T-helper 1 cell (primary cell): ENCODE measurements at regions not wholly inside any gene's neighbourhood (a gene's known extent, or its start where the extent isn't known, plus 50 kb on each side); places are given as distances from the start of the nearest gene placed in this dataset.
"Not testable (repeated sequence)": the region's sequence is repeated elsewhere in the genome, so short reads cannot be mapped to it uniquely, and the experiment has no call there.

Source experiments
- DNase-seq, 5 donors: peaks; one replicate each; pipeline ENCODE4 v3.0.0-alpha.2; 2012 to 2020

DNA sequence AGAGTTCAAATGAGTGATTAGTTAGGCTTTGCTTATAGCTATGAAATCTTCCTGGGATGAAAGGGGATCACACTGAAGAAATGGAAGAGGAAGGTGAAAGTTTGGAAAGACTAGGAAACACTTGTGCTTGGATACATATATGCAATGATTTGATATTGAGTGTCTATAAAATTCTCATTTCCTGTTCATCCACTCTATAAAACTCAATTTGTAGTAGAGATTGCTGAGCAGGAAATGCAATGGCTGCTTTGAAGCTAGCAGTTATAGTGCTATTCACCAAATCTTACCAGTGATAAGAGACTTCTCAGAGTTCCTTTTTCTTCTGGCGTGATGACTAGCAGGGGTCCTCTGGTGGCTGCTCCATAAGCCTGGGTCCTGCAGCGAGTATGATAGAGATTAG is 128.1 kb upstream of the HPF1 start:
- no peak for DNase-seq

DNA sequence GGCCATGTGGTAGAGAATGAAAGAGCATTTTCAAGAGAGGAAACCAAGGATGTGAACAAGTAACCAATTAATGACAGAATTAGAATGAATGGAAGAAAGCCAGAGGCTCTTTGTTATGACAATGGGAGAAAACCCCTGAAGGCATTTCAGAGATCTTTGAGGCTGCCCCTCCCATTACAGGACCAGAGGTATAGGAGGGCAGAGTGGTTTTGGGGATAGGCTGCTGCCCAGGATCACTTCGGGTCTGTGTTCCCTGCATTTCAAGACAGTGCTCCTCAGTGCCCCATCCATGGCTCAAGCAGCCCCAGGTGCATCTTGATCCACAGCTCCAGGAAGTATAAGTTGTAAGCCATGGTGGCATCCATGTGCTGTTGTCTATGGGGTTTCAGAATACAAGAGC is 124.0 kb upstream of the HPF1 start:
- no peak for DNase-seq

DNA sequence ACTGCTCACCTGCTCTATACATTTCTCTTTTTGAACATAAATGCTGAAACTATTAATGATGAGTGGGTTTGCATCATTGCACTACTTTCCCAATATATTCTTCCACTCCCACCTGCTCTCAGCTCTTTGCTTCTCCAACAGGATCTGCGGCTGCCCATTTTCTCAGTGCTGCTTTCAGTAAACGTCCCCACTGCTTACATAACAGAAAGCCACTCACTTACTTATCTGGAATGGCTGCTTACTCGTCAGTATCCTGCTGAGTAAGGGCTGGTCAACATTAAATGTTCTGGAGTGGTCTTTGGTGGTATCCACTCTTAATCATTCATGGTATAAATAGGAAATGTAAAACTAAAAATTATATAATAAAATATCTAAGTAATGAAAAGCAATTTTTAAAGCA is 112.8 kb upstream of the HPF1 start:
- no peak for DNase-seq

DNA sequence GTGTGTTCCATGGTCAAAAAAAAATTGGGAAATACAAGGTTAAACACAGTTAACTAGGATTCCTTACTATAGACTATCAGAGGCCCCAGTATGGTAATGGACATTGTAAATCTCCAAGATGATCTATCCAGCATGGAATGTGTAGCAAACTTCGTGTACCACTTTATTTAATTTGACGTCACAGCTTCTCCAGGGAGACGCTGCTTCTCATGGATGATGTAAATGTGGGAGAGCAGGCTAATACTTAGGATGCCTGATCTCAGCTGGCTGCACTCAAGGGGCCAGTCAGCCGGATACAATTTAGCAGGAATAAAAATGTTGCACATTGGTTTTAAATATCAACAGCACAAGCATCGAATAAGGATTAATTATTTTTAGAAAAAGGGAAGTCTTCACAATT is 111.7 kb upstream of the HPF1 start:
- no peak for DNase-seq

DNA sequence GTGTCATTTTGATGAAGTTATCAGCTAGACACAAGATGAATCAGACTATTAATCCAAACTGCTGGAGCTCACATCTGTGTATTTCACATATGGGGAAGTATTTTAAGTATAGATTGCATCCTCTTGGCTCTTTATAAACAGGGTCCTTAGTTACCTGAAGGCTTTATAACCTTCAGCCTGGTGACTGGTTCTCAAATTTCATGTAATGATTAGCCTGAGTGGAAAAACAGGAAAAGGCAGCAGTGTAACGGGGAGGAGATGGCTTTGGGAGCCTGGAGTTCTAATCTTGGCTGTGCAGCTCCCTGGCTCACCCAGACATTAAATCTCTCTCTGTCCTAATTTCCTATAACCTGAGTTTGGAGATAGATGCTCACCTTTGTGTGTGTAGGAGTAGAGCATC is 103.8 kb upstream of the HPF1 start:
- no peak for DNase-seq

DNA sequence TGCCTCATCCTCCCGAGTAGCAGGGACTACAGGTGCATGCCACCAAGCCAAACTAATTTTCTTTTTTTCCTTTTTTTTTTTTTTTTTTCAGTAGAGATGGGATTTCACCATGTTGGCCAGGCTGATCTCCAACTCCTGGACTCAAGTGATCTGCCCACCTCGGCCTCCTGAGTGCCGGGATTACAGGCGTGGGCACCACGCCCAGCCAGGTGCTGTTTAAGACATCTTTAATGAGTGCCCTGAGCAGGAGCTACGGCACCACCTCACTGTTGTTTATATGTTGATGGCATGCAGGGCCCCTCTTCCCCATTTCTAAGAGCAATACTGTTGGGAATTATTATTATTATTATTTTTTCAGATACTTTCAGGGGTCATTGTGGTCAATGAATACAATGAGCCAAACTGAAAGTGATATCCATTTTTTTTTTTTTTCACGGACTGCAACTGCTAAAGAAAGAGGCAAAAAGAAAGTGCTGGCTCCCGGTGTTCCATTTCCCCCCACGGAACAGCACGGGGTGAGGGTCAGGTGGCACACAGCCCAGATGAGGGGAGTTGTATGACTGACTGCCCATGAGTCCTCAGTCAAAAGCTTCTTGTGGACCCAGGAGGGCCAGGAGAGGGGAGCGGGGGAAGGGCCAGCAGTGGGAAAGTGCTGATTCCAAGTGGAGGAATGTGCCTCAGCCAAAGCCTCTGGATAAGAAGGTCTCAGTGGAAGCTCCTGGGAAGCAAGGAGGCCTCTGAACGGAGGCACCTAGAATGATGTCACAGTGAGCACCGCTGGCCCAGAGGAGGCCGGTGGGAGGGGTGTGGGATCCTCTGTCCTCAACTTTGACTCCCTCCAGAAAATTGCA is 101.8 kb upstream of the HPF1 start:
- DNase-seq: no peak

DNA sequence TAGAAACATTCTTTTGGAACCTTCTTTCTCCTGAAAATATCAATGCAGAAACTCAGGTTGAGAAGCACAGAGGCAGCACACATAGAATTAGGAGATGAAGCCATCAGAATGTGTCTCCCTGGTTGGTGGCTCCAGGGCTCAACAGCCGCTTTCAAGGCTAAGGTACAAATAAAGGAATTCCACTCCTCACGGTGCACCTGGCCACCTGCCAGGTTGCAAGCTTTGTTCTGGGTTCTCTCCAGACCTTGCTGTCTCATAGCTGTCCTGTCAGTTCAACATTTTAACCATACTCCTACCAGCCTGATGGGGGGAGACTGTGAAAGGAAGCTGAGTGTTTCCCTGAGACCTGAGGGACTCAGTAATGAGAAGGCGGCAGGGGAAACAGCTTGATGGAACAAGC is 96.3 kb upstream of the HPF1 start:
- no peak for DNase-seq

DNA sequence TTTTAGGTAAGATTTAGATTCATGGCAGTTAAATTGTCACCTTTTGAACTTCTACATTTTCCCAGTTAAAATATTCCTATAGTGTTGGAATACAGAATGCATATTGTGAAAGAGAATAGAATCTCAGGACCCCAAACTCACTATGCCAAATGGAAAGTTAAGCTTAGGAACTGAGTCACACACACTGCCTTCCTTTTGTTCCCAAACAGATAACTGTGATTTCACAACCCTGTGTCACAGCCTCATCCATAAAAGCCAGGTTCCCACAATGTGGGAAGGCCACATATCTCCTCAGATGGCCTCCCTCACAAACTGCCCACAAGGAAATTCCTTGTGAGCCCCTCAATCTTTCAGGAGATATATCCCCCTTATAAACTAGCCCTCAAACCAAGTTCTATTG is 94.7 kb upstream of the HPF1 start:
- DNase-seq: no peak

DNA sequence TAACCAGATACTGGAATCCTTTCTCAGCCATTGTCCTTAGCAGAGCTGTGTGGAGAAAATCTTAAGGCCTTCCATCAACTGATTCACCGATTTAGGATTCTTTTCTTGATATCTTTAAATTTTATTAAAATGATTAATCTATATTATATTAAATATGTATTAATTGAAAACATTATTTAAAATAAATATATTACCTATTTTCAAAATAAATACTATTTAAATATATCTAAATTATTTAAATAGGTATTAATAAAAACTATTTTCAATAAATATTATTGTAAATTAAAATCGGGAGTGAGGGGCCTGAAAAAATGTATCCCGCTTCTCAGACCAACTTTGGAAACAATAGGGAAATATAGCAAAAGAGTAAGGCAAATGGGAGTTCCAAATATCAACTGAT is 94.0 kb upstream of the HPF1 start:
- DNase-seq: no peak

DNA sequence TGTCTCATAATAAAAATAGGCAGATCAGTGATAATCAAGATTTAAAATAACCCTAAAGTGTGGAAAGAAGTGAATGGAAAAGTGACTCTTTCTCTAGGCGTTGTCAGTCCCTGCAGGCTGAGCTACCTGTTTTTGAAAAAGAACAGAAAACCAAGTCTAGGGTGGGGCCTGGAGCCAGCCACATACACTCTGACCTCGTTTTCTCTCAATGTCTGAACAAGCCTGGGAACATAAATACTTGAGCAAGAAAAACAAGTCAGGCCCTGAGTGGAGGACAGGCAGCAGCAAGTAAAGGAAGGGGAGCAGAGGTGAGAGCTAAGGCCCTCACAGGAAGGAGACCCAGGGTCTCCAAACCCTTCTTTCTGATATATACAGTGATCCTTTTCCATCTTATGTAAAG is 91.7 kb upstream of the HPF1 start:
- DNase-seq: no peak

DNA sequence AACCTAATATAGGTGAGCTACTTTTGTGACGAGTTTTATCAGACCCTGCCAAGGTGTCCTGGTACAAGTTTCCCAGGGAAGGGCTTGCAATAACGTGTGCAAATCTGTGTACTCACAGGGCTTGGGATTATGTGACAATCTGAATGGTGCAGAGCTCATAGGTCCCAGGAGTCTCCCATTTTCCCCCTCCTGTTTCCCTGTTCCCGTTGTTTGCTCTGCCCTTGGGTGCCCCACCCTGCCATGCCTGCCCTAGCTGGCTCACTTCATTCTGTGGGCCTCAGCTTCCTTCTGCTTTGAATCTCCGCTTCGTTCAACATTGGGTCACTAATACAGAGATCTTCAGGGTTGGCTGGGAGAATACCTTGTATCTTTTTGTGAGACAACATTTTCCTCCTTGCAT is 90.3 kb upstream of the HPF1 start:
- DNase-seq: no peak

DNA sequence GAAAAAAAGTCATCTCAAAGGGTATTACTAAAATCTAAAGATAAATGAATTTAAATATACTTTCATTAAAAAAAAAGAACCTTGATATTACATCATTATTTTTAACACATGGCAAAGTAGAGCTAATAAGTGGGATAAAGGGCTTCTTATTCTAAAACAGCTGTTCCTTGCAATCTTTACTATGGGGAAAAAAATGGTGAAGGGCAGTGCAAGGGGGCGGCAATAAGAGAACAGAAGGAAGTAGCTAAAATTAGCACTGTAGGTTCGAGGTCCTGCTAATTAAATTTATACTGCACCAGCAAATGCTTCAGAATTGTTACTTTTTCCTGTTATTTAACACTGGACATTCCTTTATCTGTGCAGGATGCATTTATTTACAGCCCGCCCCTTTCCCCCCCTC is 89.4 kb upstream of the HPF1 start:
- DNase-seq: no peak

DNA sequence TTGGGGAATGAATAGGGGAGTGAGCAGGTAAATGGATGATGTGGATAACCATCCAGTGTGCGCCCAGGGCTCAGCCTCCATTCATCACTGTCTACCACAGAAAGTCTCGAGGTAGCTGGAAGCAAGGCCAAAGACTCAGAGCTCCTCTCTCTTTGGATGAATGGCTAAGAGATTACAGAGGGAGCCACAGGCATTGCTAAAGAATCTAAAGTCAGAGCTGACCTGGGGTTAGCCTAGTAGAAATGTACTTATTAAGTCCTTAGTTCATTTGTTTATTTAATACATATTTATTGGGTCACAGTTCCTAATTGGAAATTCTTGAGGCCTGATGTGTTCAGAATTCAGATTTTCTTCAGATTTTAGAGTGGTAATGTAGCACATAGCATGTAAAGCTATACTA is 88.7 kb upstream of the HPF1 start:
- DNase-seq: no peak

DNA sequence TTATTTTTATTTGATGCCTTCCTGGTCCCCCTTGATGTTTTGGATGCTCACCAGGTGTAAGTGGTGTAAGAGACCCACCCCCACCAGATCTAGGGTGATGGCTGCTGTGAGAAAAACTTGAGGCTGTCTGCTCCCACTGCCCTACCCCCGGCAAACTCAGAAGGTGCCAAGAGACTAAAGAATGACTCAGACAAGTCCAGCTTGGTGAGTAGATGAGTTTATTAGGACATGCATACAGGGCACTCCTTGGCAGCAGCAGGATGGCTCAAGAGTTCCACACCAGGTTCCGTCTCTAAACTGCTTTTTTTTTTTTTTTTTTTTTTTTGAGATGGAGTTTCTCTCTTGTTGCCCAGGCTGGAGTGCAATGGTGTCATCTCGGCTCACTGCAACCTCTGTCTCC is 84.0 kb upstream of the HPF1 start:
- no peak for DNase-seq

DNA sequence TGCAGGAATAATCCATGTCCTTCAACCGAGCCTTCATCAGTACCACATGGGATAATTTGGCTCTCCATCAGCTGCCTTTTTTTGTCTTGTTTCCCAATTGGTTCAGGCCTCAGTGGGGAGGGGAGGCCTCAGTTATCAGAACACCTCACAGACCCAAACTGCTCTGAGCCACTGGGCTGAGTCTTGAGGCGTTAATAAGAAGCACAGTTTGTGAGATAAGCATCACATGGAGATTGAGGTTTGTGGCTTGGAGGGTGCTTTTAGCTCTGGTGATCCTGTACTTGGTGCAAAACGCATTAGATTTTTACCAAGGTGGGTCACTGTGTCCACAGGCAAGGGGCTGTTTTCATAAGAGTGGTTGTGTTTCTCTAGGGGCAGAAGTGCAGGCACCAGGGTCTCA is 82.8 kb upstream of the HPF1 start:
- no peak for DNase-seq

DNA sequence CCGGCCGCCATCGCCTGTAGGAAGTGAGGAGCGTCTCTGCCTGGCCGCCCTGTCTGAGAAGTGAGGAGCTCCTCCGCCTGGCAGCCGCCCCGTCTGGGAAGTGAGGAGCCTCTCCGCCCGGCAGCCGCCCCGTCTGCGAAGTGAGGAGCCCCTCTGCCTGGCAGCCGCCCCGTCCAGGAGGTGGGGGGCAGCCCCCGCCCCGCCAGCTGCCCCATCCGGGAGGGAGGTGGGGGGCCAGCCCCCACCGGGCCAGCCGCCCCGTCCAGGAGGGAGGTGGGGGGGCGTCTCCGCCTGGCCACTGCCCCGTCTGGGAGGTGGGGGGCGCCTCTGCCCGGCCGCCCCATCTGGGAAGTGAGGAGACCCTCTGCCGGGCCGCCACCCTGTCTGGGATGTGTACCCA is 70.6 kb upstream of the HPF1 start:
- DNase-seq: not testable (repeated sequence)

DNA sequence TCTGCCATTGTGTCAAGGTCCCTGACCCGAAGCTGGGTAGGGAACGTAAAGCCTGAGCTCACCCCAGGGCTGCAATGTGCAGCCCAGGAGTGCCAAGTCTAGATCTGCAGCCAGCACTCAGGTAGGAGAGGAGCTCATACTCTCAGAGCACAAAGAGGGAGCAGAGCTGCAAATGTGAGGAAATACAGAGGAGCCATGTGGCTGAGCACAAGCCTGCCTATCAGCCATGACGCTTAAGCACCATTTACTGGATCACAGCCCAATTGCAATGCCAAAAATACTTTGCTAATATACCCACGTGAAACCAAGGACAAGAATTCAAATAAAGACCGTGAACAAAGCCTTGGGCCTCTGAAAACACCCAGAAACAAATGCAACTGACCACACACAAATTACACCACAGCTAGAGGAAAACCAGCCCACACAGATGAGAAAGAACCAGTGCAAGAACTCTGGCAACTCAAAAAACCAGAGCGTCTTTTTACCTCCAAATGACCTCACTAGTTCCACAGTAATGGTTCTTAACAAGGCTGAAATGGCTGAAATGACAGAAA is 69.0 kb upstream of the HPF1 start:
- no peak for DNase-seq

DNA sequence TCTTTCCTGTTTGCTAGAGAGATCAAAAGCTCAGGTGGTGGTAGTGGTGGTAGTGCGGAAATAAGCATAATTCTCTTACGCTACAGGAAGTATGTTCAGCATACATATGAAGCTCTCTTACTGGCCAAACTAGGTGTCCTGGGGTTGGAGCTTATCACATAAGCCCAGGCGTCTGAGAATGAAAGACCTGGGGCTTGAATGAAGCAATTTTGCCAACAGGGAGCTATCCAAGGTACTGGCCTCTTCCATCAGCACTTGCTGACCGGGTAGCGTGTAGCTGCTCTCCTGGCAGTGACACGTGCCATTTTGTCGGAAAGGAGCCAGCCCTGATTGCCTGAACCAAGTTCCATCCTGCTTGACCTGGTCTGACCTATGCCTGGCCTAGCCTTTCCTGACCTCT is 65.9 kb upstream of the HPF1 start:
- peak in 1 of 5 donors; percentile 5 for DNase-seq

DNA sequence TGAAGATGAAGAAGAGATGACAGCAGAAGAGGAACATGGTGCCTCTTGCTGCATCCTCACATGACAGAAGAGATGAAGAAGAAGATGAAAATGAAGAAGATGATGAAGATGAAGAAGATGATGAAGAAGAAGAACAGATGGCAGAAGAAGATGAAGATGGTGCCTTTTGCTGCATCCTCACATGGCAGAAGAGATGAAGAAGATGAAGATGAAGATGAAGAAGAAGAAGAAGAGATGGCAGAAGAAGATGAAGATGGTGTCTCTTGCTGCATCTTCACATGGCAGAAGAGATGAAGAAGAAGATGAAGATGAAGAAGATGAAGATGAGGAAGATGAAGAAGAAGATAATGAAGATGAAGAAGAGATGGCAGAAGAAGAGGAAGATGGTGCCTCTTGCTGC is 63.7 kb upstream of the HPF1 start:
- DNase-seq: no peak

DNA sequence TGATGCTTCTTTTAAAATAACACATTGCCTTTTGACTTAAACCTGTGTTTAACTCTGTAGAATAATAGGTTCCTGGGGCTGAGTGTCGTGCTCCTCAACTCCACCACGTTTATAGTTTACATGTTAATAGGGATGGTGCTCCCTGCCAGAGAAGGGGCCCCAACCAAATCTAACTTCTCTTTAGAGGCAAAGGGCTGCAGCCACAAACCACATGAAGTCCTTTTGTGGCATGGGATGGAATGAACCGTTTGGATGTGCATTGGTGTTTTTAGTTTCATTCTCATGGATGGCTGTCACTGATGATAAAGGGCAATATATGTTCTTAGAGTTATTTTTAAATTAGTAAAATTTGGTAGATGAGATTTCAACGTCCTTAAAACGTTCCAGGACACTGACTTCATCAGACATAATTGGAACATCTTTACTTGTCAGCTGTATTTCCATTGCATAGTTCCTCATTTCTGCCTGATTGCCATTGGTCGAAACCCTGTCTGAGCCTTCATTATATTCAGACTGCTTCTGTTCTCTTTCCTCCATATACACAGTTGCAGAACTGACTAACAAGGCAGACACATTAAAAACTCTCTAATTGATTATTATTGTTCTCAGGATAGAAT is 60.4 kb upstream of the HPF1 start:
- DNase-seq: no peak

DNA sequence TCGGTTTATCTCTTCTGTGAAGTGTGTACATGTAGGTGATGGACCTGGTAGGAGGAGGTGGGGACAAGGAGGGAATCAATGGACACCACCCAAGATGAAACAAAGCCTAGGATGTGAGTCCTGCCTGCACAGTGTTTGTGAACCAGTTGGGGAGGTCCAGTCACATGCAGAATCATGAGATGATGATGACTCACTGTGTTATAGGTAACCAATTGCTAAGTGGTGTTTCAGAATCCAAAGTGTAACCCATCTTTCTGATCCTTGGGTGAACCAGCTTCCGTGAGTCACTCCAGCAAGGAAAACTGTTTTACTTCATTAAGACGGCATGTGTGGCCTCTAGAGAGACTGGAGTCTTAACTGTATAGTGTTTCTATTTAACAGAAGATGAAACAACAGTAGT is 57.9 kb upstream of the HPF1 start:
- DNase-seq: no peak

DNA sequence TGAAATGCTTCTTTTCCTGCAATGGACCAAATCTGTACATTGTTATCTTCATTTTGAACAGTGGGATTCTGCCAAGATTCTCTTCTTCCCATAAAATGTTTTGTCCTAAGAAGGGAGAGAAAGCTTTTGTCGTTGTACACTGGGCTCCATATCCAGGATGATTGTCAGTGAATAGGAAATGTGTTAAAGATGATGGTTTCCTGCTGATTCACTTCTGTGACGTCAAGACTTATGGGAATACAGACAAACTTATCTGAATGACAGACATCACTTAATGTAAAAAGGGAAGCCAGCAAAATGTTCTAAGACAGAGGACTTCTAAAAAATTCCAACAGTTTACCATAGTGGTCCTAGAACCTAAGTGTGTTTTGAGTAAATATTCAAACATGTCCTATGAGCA is 53.7 kb upstream of the HPF1 start:
- no peak for DNase-seq

DNA sequence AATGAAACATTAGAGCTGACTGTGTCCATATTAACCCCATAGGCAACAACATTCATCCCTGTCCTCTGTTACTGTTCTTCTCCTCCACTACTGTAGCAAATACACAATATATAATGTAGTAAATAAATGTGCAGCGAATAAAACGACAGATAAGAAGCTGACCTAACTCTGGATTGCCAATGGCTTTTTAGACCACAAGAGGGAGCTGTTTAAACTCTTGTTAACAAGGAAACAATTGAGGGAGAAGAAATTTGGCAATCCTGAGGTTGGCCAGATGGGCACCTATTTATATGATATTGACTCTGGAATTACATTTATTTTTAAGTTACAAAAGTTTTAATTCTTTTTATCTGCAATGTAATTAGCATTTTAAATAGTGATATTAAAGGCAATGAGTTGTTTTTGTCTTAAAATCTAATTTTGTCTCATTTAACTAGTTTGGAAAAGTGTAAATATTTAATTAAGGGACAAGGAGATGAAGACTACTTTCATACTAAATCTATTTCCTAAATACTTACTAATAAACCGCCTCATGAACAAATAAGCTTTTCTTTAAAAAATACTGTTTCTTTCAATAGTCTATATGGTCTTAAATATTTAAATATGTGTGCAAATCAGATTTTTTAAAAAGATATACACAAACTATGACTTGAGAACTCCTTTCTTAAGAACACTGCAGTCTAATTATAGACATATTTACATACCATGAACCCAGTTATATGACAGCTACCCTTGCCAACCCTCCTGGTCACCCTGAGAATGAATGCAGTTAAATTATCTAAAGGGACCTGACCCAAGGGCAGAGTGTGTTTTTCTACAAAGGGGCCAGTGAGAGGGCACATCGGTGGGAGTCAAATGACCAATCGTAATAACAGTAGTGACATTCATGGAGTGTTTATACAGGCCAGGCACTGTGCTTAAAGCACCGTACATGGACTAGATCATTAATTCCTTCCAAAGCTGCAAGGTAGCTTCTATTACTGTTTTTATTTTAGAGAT is 52.9 kb upstream of the HPF1 start:
- peak in 3 of 5 donors; percentile 12 to 48 (median 33) for DNase-seq
